SHP77 (cell line): ENCODE measurements at regions not wholly inside any gene's neighbourhood (a gene's known extent, or its start where the extent isn't known, plus 50 kb on each side); places are given as distances from the start of the nearest gene placed in this dataset.
A peak's percentile ranks its signal among the peaks of the same experiment; 100 is the strongest.

Source experiments
- DNase-seq, 2 experiments: peaks; one replicate each; lab custom pipeline; 2025; lab: John Stamatoyannopoulos, UW

- DNase-seq = no peak
Observed at GRCh38 chr5:21694567-21694966, 1158.6 kb downstream of the CDH12 start.

DNA sequence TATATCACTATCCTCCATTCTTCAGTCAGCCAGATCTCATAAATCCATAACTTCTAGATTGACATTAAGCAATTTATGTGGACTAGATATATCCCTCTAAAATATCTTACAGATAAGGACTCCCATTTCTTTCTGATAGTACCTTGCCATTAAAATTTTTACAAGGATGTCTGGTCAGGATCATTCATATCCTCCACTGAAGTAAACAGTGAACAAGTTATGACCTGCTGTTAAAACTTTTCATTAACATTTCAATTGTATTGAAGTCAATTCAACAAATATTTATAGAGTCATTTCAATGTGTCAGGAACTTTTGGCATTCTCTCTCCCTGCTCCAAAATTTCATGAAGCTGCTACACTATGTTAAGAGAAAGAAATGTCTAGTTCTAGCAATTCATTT, 1159.6 kb downstream of the CDH12 start:
- DNase-seq = no peak

DNA sequence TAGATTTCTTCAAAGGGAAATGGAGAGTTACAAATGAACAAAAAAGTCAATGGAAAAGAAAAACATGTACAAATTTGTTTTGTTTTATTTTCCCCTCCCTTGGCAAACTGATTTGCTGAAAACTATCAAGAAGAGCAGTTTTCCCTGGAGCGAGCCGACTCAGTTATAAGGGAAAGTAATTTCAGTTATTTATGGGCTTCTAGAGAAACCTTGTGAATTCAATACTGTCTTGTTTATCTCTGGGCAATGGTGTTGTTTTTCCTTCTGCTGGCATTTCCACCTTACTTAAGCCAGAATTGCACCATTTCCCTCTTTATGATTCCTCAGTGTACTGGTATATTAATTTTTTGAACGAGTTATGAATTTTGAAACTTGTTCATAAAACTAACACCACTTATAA, 1163.6 kb downstream of the CDH12 start:
- DNase-seq = no peak

- no peak for DNase-seq
Observed at GRCh38 chr5:21688655-21689054, 1164.5 kb downstream of the CDH12 start.

DNA sequence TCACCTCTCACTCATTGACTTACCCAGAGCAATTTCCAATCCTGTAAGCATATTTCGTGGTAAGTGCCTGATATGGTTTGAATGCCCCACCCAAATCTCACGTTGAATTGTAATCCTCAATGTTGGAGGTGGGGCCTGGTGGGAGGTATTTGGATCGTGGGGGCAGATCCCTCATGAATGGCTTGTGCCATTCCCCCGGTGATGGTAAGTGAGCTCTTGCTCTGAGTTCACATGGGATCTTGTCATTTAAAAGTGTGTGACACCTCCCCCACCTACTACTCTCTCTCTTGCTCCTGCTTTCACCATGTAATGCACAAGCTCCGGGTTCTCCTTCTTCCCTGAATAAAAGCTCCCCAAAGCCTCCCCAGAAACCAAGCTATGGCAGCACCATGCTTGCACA, 1165.5 kb downstream of the CDH12 start:
- DNase-seq = no peak

DNA sequence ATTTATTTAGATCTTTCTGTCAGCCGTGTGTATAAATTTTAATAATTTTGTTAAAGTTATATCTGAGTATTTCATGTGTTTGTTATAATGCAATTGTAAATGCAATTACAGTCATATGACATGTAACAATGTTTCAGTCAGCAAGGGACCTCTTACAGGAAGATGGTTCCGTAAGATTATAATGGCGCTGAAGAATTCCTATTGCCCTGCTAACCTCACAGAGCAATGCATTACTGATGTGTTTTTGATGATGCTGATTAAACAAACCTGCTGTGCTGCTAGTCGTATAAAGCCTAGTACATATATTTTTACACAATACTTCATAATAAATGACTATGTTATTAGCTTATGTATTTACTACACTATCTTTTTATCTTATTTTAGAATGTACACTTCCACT, 1166.4 kb downstream of the CDH12 start:
- DNase-seq = no peak

DNA sequence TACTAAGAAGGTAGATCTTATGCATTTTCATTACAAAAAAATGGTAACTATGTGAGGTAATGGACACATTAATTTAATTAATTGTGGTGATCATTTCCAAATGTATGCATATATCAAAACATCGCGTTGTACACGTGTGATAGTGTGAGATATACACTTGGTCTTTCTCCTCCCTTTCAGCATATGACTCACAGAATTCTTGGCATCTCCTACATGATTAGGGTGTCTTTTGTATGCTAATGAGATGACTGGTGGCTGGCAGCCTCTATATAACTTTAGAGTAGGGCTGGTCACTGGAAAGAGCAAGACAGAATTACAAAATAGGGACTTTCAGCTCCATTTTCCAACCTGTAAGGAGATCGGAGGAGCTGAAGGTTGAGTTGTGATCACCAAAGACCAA, 1167.6 kb downstream of the CDH12 start:
- DNase-seq = no peak

- DNase-seq = no peak
Observed at GRCh38 chr5:21684992-21685391, 1168.2 kb downstream of the CDH12 start.

- no peak for DNase-seq
Observed at GRCh38 chr5:21681911-21682310, 1171.2 kb downstream of the CDH12 start.

DNA sequence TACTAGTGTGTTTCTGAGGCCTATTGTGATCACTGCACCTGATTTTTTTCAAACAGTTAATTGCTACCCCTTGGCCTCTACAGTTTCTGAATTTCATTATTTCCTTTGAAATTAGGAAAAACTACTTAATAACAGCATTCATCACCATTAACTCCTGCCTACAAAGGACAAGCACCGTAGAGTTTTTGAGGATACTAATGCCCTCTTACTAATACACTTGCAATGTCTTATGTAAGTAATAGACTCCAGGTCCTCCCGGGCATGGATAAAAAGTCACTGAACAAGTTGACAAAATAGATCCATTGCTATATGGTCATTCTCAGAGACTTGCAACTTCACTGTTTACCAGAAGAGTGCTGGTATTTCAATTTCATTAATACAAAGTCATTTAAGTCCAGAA, 1172.5 kb downstream of the CDH12 start:
- DNase-seq = no peak

DNA sequence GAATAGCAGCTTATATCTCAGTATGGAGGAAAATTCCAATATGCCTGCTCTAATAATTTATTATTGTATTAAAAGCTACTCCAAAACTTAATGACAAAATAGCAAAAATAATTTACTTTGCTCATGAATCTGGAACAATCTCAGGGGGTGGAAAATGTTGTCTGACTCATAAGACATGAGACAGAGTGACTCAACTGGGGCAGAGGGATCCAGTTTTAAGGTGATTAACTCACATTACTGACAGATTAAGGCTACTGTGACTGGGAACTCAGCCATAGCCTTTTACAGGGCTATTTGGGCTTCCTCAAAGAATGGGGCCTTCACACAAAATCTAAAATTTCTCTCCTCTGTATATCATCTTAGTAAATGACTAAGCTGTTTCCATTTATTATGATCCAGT, 1172.9 kb downstream of the CDH12 start:
- DNase-seq = no peak

DNA sequence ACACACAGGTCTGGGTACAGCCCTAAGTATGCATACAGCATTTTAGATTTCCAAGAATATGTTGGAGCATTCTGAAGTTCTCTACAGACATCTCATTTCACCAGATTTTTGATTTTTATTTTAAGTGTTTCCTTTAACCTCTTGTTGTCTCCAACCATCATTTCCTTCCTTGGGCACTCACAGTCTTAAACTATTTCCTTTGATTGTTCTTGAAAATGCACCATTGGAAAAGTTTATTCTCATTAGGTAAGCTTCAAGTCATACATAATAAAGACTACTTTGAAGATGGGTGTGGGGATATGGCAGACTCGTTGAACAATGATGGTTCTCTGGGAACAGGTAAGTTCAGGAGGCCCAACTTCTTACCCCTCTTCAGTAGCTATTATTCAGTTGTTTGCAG, 1174.6 kb downstream of the CDH12 start:
- DNase-seq = no peak

DNA sequence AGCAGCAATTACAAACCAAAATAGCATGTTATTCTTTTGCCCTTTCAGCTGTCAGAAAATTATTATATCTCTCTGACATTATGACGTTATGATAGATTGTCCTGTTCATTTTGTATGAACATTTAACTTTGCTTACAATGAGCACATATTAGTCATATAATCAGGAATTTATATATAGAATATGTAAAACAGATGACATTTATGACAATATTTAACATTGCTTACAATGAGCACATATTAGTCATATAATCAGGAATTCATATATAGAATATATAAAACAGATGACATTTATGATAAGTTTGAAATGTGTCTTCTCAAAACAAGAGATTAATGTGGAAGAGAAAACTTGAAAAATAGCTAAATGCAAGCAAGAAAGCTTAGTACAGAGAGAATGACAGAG, 1180.2 kb downstream of the CDH12 start:
- DNase-seq = no peak

- no peak for DNase-seq
Observed at GRCh38 chr5:21672360-21672759, 1180.8 kb downstream of the CDH12 start.

DNA sequence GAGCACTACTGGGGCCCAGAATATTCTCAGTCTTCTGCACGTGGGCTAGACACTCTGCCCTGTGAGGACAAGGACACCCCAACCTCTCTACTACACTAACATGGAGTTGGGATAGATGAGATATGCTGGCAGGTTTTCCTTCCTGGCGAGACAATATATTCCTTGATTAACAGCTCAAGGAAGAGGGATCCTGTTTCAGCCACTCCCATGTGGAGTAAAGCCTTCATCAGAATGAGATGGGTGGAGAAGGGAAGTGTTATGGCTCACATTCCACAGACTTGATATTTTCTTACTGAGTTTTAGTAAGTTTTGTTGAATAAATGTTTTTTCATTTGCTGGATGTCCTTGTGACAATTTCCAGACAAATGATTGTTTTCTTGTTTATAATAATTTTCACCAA, 1187.6 kb downstream of the CDH12 start:
- no peak for DNase-seq

DNA sequence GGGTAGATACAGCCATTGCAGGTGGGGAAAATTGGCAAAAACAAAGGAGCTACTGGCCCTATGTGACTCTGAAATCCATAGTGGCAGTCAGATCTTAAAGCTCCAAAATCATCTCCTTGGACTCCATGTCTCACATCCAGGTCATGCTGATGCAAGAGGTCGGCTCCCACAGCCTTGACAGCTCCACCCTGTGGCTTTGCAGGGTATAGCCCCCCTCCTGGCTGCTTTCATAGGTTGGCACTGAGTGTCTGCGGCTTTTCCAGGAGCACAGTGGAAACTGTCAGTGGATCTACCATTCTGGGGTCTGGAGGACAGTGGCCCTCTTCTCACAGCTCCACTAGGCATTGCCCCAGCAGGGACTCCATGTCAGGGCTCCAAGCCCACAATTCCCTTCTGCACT, 1190.1 kb downstream of the CDH12 start:
- DNase-seq = no peak

DNA sequence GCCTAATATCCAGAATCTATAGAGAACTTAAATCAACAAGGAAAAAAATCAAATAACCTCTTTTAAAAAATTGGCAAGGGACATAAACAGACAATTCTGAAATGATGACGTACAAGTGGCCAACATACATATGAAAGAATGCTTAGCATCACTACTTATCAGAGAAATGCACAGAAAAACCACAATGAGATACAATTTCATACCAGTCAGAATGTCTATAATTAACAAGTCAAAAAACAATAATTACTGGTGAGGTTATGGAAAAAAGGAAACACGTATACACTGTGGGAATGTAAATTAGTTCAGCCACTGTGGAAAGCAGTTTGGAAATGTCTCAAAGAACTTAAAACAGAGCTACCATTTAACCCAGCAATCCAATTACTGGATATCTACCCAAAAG, 1192.0 kb downstream of the CDH12 start:
- DNase-seq = no peak

- DNase-seq = no peak
Observed at GRCh38 chr5:21654556-21654955, 1198.6 kb downstream of the CDH12 start.

DNA sequence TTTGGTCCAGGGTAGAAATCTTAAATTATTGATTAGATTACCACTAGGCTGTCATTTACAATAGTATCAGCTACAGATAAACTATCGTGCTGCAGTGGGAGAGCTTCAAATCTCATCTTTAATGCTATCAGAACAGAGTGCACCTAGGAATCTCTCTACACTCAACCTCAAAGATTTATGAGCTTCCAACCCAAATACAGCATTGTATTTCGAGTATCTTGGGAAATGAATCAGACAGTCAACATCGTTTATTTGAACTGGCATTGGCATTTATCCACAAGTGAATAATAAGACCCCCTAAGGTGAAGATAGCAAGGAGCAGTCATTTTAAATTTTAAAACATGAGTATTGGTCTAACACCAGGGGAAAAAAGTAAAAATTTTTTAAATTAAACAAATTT, 1203.2 kb downstream of the CDH12 start:
- DNase-seq = peak; percentile 55 to 66

DNA sequence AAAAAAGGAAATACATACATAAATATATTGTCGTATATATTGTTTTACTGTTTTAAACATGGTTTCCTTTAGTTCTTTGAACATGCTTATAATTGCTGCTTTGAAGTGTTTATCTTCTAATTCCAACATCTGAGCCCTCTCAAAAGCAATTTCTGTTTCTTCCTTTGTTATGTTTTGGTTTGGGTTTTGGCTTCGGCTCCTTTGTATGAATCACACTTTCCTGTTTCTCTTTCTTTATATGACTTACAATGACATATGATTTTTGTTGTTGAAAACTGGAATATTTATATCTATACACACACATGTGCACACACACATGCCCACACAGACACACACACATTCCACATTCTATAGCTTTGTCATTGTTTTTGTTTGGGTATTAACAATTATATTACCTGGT, 1206.7 kb downstream of the CDH12 start:
- no peak for DNase-seq

GRCh38 chr5:21644032-21644431, 1209.1 kb downstream of the CDH12 start:
- DNase-seq = no peak

GRCh38 chr5:21642312-21642711, 1210.8 kb downstream of the CDH12 start:
- no peak for DNase-seq

DNA sequence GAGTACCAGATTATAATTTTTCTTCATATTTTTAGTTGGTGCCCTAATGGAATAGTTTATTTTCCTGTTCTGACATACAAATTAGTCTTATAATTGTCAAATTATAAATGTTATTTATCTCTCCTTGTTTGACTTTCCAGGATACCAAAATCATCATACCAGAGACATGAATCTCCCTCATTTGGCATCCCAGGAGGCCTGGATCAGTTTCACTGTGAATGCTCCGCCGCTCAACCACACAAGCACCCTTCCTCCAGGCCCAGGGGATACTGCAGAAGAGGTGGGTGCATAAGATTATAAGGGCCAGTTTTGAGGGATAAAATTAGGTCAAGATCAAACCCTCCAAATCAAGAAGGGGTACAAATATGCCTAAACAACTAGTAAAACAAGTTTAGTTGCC, 1229.3 kb downstream of the CDH12 start:
- DNase-seq = no peak

GRCh38 chr5:21615195-21615765, 1237.9 kb downstream of the CDH12 start:
- no peak for DNase-seq

GRCh38 chr5:21613971-21614488, 1239.1 kb downstream of the CDH12 start:
- DNase-seq = no peak
